MCF 10A (cell line): ENCODE measurements at regions not wholly inside any gene's neighbourhood (a gene's known extent, or its start where the extent isn't known, plus 50 kb on each side); places are given as distances from the start of the nearest gene placed in this dataset.

Experiments
- BruUV-seq: library from RNA; stranded (reverse); fragments of 400-500 nt; replicated peaks from 2 replicates; lab custom pipeline; 2021; lab: Mats Ljungman, UMichigan
- CTCF ChIA-PET: fragments of 300-600 bp; sonication (Branson Sonifier 250); formaldehyde crosslinking; extraction: SDS; loops from one replicate; lab custom pipeline; 2021; ENCODE audit warnings: antibody characterized with exemption, inconsistent platforms; lab: Yijun Ruan, JAX
- POLR2A ChIA-PET: fragments of 300-600, 350-650 bp; sonication (Branson Sonifier 250); formaldehyde crosslinking; extraction: SDS; loops from one replicate; lab custom pipeline; 2020; ENCODE audit warnings: antibody characterized with exemption, inconsistent platforms; lab: Yijun Ruan, JAX
- DNase-seq: peaks from one replicate; pipeline ENCODE4 v3.0.0-alpha.2; 2018; ENCODE audit not compliant: unreplicated experiment
- H3K27ac Mint-ChIP-seq: one replicate; pipeline ENCODE4 v1.8.0; 2022; ENCODE audit warnings: mild to moderate bottlenecking, low read depth, mixed read lengths; ENCODE audit not compliant: unreplicated experiment
- H3K27me3 Mint-ChIP-seq: one replicate; pipeline ENCODE4 v1.8.0; 2022; ENCODE audit warnings: mixed read lengths; ENCODE audit not compliant: insufficient read depth, unreplicated experiment
- H3K36me3 Mint-ChIP-seq: one replicate; pipeline ENCODE4 v1.8.0; 2022; ENCODE audit warnings: mild to moderate bottlenecking, moderate library complexity, mixed read lengths; ENCODE audit not compliant: insufficient read depth, unreplicated experiment
- H3K4me1 Mint-ChIP-seq: one replicate; pipeline ENCODE4 v1.8.0; 2022; ENCODE audit warnings: mixed read lengths; ENCODE audit not compliant: insufficient read depth, unreplicated experiment
- H3K4me3 Mint-ChIP-seq: one replicate; pipeline ENCODE4 v1.8.0; 2022; ENCODE audit warnings: mild to moderate bottlenecking, moderate library complexity, mixed read lengths; ENCODE audit not compliant: unreplicated experiment
- H3K9me3 Mint-ChIP-seq: one replicate; pipeline ENCODE4 v1.8.0; 2022; ENCODE audit warnings: mixed read lengths; ENCODE audit not compliant: unreplicated experiment
- intact Hi-C: fragments of 100-400 bp; cut with micrococcal nuclease; formaldehyde crosslinking; loops from 2 replicates; pipeline ENCODE4 v1.14.1; 2022
- TF ChIP-seq, protein P1 (sequence below): fragments of 200-600 bp; IDR thresholded peaks from one replicate; pipeline ENCODE4 v1.8.0; 2022; ENCODE audit warnings: antibody characterized with exemption, mild to moderate bottlenecking; ENCODE audit not compliant: unreplicated experiment

DNA sequence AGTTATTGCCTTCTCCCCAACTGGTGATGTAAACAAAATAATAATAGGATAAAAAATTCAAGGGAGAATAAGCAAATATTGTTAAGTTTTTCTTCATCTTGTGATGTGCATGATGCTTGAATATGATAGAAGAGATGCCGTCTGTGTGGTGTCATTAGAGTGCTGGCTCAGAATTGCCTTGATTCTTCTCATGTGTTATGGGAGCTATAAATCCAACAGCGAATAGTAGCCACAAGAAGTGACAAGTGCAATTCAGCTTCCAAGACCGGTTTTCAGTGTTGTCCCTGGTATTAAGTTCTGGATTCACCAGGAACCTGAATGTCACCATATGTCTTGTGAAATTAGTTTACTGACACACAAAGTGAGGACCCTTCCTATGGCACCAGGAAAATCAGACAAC, 547.0 kb downstream of the NSUN3 start:
- CTCF ChIA-PET = interaction anchor here (0.6 kb wide), 2 partner anchors 362 to 997 kb away, joined by 3 read pairs; no protein-coding TSS in a partner anchor
- TF ChIP-seq, protein P1, sequence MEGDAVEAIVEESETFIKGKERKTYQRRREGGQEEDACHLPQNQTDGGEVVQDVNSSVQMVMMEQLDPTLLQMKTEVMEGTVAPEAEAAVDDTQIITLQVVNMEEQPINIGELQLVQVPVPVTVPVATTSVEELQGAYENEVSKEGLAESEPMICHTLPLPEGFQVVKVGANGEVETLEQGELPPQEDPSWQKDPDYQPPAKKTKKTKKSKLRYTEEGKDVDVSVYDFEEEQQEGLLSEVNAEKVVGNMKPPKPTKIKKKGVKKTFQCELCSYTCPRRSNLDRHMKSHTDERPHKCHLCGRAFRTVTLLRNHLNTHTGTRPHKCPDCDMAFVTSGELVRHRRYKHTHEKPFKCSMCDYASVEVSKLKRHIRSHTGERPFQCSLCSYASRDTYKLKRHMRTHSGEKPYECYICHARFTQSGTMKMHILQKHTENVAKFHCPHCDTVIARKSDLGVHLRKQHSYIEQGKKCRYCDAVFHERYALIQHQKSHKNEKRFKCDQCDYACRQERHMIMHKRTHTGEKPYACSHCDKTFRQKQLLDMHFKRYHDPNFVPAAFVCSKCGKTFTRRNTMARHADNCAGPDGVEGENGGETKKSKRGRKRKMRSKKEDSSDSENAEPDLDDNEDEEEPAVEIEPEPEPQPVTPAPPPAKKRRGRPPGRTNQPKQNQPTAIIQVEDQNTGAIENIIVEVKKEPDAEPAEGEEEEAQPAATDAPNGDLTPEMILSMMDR = no peak
- Mint-ChIP-seq H3K4me1 (no peaks in the 10 kb centered on the region), H3K36me3 (peaks cover 6% of the 10 kb centered on the region), H3K4me3 (no peak overlapping the region), H3K27ac (no peak overlapping the region), H3K9me3 (no peaks in the 10 kb centered on the region), H3K27me3 (peaks cover 3% of the 10 kb centered on the region)
- BruUV-seq = no TSS peak
- no peak for DNase-seq
- POLR2A ChIA-PET = no interaction called here
- intact Hi-C loops = loop anchor here (10.0 kb wide), 1 partner anchor 65 kb away; no protein-coding TSS in a partner anchor

- intact Hi-C loops = no loop called here
- H3K4me3 Mint-ChIP-seq = no peak overlapping the region
- no peaks in the 10 kb centered on the region for H3K9me3 Mint-ChIP-seq
These were observed 548.7 kb downstream of the NSUN3 start for GRCh38 chr3:94611596-94611995.

DNA sequence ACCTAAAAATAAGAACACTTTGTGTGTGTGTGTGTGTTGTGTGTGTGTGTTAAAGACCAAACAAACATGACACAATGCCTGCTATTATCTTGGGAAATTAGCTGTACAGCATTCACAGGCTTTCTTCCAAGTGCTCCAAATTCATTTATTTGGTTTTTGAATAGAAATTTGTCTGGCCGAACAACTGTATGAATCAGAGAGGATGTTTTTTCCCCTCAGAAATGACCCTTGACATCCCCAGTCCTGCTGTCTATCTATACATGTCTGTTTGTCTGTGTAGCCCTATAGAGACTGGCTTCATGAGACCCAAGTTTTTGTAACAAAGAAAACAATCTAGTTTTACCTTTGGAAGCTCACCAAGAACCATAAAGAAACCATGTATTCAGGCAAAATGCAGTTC, 549.8 kb downstream of the NSUN3 start:
- Mint-ChIP-seq H3K4me1 (peaks cover 6% of the 10 kb centered on the region), H3K27me3 (no peaks in the 10 kb centered on the region), H3K9me3 (no peaks in the 10 kb centered on the region), H3K36me3 (peaks cover 6% of the 10 kb centered on the region), H3K4me3 (no peak overlapping the region), H3K27ac (no peak overlapping the region)
- intact Hi-C loops = no loop called here
- BruUV-seq = no TSS peak
- ChIA-PET POLR2A (no interaction called here), CTCF (interaction anchor here (0.6 to 1.1 kb wide), 3 partner anchors 23 to 230 kb away, joined by 3 to 4 read pairs (median 4); no protein-coding TSS in a partner anchor)
- TF ChIP-seq, protein P1 = no peak
- no peak for DNase-seq

More at GRCh38 chr3:94611596-94611995, 548.7 kb downstream of the NSUN3 start:
- ChIA-PET POLR2A (no interaction called here), CTCF (interaction anchor here (1.1 kb wide), 1 partner anchor 22 kb away, joined by 3 read pairs; no protein-coding TSS in a partner anchor)
- no peak for DNase-seq
- H3K36me3 Mint-ChIP-seq = peaks cover 6% of the 10 kb centered on the region
- TF ChIP-seq, protein P1 = no peak
- no peaks in the 10 kb centered on the region for H3K4me1 Mint-ChIP-seq
- no peak overlapping the region for H3K27ac Mint-ChIP-seq
- H3K27me3 Mint-ChIP-seq = no peaks in the 10 kb centered on the region
- no TSS peak for BruUV-seq

- intact Hi-C loops = no loop called here
- H3K27ac Mint-ChIP-seq = no peak overlapping the region
- CTCF ChIA-PET = no interaction called here
These were observed 551.3 kb downstream of the NSUN3 start for GRCh38 chr3:94614192-94614591.

More at GRCh38 chr3:94614192-94614591, 551.3 kb downstream of the NSUN3 start:
- H3K27me3 Mint-ChIP-seq = no peaks in the 10 kb centered on the region
- H3K4me1 Mint-ChIP-seq = peaks cover 6% of the 10 kb centered on the region
- H3K9me3 Mint-ChIP-seq = no peaks in the 10 kb centered on the region
- DNase-seq = no peak
- POLR2A ChIA-PET = no interaction called here
- H3K4me3 Mint-ChIP-seq = no peak overlapping the region
- no peaks in the 10 kb centered on the region for H3K36me3 Mint-ChIP-seq
- TF ChIP-seq, protein P1 = no peak
- no TSS peak for BruUV-seq
